ENCODE measurements at regions not wholly inside any gene's neighbourhood (a gene's known extent, or its start where the extent isn't known, plus 50 kb on each side); places are given as distances from the start of the nearest gene placed in this dataset.

DNA sequence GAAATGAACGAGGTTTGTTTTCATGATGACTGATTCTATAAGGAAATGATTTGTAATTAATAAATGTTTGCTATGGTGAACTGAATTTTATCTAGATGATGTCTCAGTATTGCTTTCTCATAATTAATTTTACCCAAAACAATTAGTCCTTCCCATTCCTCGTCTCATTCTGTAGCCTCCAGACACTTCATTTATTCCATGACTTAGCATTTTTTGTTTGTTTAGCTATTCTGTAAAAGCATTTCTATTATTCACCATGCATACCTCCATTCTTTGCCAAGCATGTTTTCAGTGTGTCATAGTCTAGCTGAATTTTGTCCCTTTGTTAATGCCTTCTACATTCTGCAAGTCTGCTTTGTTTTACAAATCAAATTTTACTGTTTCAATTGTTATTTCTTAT lies 137.4 kb upstream of the RPL10L start:
- ChIA-PET CTCF (no interaction called here), POLR2A (no interaction called here)
- H3K36me3 ChIP-seq (ENCODE audit: control insufficient read depth in 2 of 3, insufficient read depth in 3 of 3, low read length in 3 of 3) = no peaks in the 10 kb centered on the region
- Mint-ChIP-seq H3K4me1 (no peaks in the 10 kb centered on the region), H3K27ac (no peak overlapping the region), H3K27me3 (no peaks in the 10 kb centered on the region), H3K36me3 (peaks cover 0 to 3% (median 0%) of the 10 kb centered on the region in 5 donors), H3K4me3 (no peak overlapping the region), H3K9me3 (peaks cover 2 to 16% (median 6%) of the 10 kb centered on the region in 11 donors)
- no peak overlapping the region for H3K27ac ChIP-seq (ENCODE audit: low read depth, low read length)
- H3K27me3 ChIP-seq (ENCODE audit: control insufficient read depth in 2 of 2, insufficient read depth in 2 of 2, low read length in 2 of 2) = no peaks in the 10 kb centered on the region
- ATAC-seq (no peak), DNase-seq (no peak)
- intact Hi-C loops (cut with micrococcal nuclease) = no loop called here
- H3K9me3 ChIP-seq (ENCODE audit: control insufficient read depth in 2 of 3, low read length in 3 of 3) = no peaks in the 10 kb centered on the region
- H3K4me1 ChIP-seq (ENCODE audit: control insufficient read depth in 2 of 2, insufficient read depth in 2 of 2, low read length in 2 of 2) = no peaks in the 10 kb centered on the region
- H3K4me3 ChIP-seq (ENCODE audit: low read length) = no peak overlapping the region

DNA sequence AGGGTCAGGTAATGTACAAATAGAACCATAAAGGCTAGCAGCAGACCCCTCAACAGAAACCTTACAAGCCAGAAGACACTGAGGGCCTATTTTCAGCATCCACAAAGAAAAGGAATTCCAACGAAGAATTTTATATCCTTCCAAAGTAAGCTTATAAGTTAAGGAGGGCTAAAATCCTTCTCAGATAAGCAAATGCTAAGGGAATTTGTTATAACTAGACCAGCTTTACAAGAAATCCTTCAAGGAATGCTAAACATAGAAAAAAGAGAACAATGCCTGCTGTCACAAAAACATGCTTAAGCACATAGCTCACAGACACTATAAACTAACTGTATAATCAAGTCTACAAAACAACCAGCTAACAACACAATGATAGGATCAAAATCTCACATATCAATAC lies 130.7 kb upstream of the RPL10L start:
- Histone ChIP-seq H3K4me3 (ENCODE audit: low read length) (no peak overlapping the region), H3K36me3 (ENCODE audit: control insufficient read depth in 2 of 3, insufficient read depth in 3 of 3, low read length in 3 of 3) (no peaks in the 10 kb centered on the region), H3K27ac (ENCODE audit: low read depth, low read length) (no peak overlapping the region), H3K9me3 (ENCODE audit: control insufficient read depth in 2 of 3, low read length in 3 of 3) (peaks cover 0 to 10% (median 0%) of the 10 kb centered on the region in 3 experiments), H3K27me3 (ENCODE audit: control insufficient read depth in 2 of 2, insufficient read depth in 2 of 2, low read length in 2 of 2) (no peaks in the 10 kb centered on the region), H3K4me1 (ENCODE audit: control insufficient read depth in 2 of 2, insufficient read depth in 2 of 2, low read length in 2 of 2) (no peaks in the 10 kb centered on the region)
- Mint-ChIP-seq H3K27me3 (no peaks in the 10 kb centered on the region), H3K9me3 (peaks cover 3 to 29% (median 11%) of the 10 kb centered on the region in 11 donors), H3K4me1 (no peaks in the 10 kb centered on the region), H3K27ac (no peak overlapping the region), H3K4me3 (no peak overlapping the region), H3K36me3 (no peaks in the 10 kb centered on the region)
- DNase-seq (no peak), ATAC-seq (no peak)
- intact Hi-C loops (cut with micrococcal nuclease) = no loop called here
- CTCF ChIA-PET = no interaction called here
- POLR2A ChIA-PET = no interaction called here

- Histone ChIP-seq H3K9me3 (ENCODE audit: control insufficient read depth in 2 of 3, low read length in 3 of 3) (peaks cover 0 to 4% (median 0%) of the 10 kb centered on the region in 3 experiments), H3K36me3 (ENCODE audit: control insufficient read depth in 2 of 3, insufficient read depth in 3 of 3, low read length in 3 of 3) (no peaks in the 10 kb centered on the region), H3K27ac (ENCODE audit: low read depth, low read length) (no peak overlapping the region), H3K4me3 (ENCODE audit: low read length) (no peak overlapping the region), H3K4me1 (ENCODE audit: control insufficient read depth in 2 of 2, insufficient read depth in 2 of 2, low read length in 2 of 2) (no peaks in the 10 kb centered on the region), H3K27me3 (ENCODE audit: control insufficient read depth in 2 of 2, insufficient read depth in 2 of 2, low read length in 2 of 2) (no peaks in the 10 kb centered on the region)
- H3K4me3 Mint-ChIP-seq = no peak overlapping the region
- intact Hi-C loops (cut with micrococcal nuclease) = no loop called here
- ChIA-PET POLR2A (no interaction called here), CTCF (no interaction called here)
- ATAC-seq = no peak
- H3K27me3 Mint-ChIP-seq = no peaks in the 10 kb centered on the region
- no peaks in the 10 kb centered on the region for H3K36me3 Mint-ChIP-seq
- H3K9me3 Mint-ChIP-seq = peaks cover 0 to 17% (median 5%) of the 10 kb centered on the region in 11 donors
- no peak for DNase-seq
- H3K27ac Mint-ChIP-seq = no peak overlapping the region
- no peaks in the 10 kb centered on the region for H3K4me1 Mint-ChIP-seq
Measured at GRCh38 chr14:46769292-46769691, 117.7 kb upstream of the RPL10L start.

- peaks cover 3 to 56% (median 13%) of the 10 kb centered on the region in 11 donors for H3K9me3 Mint-ChIP-seq
- Histone ChIP-seq H3K4me1 (ENCODE audit: control insufficient read depth in 2 of 2, insufficient read depth in 2 of 2, low read length in 2 of 2) (no peaks in the 10 kb centered on the region), H3K4me3 (ENCODE audit: low read length) (no peak overlapping the region), H3K27ac (ENCODE audit: low read depth, low read length) (no peak overlapping the region), H3K9me3 (ENCODE audit: control insufficient read depth in 2 of 3, low read length in 3 of 3) (no peaks in the 10 kb centered on the region), H3K36me3 (ENCODE audit: control insufficient read depth in 2 of 3, insufficient read depth in 3 of 3, low read length in 3 of 3) (no peaks in the 10 kb centered on the region), H3K27me3 (ENCODE audit: control insufficient read depth in 2 of 2, insufficient read depth in 2 of 2, low read length in 2 of 2) (no peaks in the 10 kb centered on the region)
- H3K4me3 Mint-ChIP-seq = no peak overlapping the region
- no peaks in the 10 kb centered on the region for H3K36me3 Mint-ChIP-seq
- no peaks in the 10 kb centered on the region for H3K27me3 Mint-ChIP-seq
- no peak for DNase-seq
- intact Hi-C loops (cut with micrococcal nuclease) = no loop called here
- ChIA-PET CTCF (no interaction called here), POLR2A (no interaction called here)
- H3K27ac Mint-ChIP-seq = no peak overlapping the region
- no peak for ATAC-seq
- no peaks in the 10 kb centered on the region for H3K4me1 Mint-ChIP-seq
Measured at GRCh38 chr14:46747001-46747652, 95.5 kb upstream of the RPL10L start.

DNA sequence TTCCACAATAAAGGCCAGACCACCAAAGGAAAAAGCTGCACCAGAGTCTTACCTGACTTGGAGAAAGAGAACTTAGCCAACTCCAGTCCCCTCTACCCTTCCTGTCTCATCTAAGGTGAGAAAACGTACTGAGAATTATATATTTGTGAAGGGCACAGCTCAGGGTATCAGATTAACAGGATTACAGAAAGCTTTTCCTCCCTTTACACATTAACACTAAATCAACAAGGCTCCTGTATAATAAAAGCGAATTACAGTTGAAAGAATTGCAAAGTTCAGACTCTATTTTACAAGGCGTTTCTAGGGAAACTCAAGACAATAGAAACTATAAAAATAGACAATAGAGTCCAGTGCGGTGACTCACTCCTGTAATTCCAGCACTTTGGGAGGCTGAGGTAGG lies 82.7 kb upstream of the RPL10L start:
- no peak overlapping the region for H3K4me3 Mint-ChIP-seq
- H3K27ac ChIP-seq (ENCODE audit: low read depth, low read length) = no peak overlapping the region
- intact Hi-C loops (cut with micrococcal nuclease) = no loop called here
- CTCF ChIA-PET = no interaction called here
- H3K27me3 Mint-ChIP-seq = no peaks in the 10 kb centered on the region
- H3K4me1 Mint-ChIP-seq = no peaks in the 10 kb centered on the region
- H3K9me3 ChIP-seq (ENCODE audit: control insufficient read depth in 2 of 3, low read length in 3 of 3) = no peaks in the 10 kb centered on the region
- no peaks in the 10 kb centered on the region for H3K36me3 Mint-ChIP-seq
- no peak overlapping the region for H3K4me3 ChIP-seq (ENCODE audit: low read length)
- H3K27me3 ChIP-seq (ENCODE audit: control insufficient read depth in 2 of 2, insufficient read depth in 2 of 2, low read length in 2 of 2) = no peaks in the 10 kb centered on the region
- no peak for DNase-seq
- no peak for ATAC-seq
- H3K9me3 Mint-ChIP-seq = peaks cover 2 to 36% (median 11%) of the 10 kb centered on the region in 11 donors
- no peak overlapping the region for H3K27ac Mint-ChIP-seq
- H3K4me1 ChIP-seq (ENCODE audit: control insufficient read depth in 2 of 2, insufficient read depth in 2 of 2, low read length in 2 of 2) = no peaks in the 10 kb centered on the region
- no peaks in the 10 kb centered on the region for H3K36me3 ChIP-seq (ENCODE audit: control insufficient read depth in 2 of 3, insufficient read depth in 3 of 3, low read length in 3 of 3)
- POLR2A ChIA-PET = no interaction called here

DNA sequence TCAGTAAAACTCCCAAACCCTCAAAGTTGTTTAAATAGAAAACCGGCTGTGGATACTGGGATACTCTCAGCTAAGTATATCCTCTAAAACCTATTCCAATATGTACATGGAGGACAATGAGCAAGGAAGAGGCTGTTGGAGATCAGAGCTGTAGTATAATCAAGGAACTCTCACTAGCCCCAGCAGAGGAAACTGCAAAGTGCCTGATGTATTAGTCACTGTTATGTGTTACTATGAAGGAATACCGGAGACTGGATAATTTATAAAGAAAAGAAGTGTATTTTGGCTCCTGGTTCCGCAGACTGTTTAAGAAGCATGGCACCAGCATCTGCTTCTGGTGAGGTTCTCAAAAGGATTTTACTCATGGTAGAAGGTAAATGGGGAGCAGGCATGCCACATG lies 65.6 kb upstream of the RPL10L start:
- ChIA-PET POLR2A (no interaction called here), CTCF (no interaction called here)
- no peaks in the 10 kb centered on the region for H3K27me3 ChIP-seq (ENCODE audit: control insufficient read depth in 2 of 2, insufficient read depth in 2 of 2, low read length in 2 of 2)
- Mint-ChIP-seq H3K4me3 (no peak overlapping the region), H3K27me3 (no peaks in the 10 kb centered on the region), H3K27ac (no peak overlapping the region), H3K4me1 (no peaks in the 10 kb centered on the region), H3K9me3 (peaks cover 0 to 37% (median 10%) of the 10 kb centered on the region in 11 donors), H3K36me3 (no peaks in the 10 kb centered on the region)
- no peaks in the 10 kb centered on the region for H3K9me3 ChIP-seq (ENCODE audit: control insufficient read depth in 2 of 3, low read length in 3 of 3)
- no peak overlapping the region for H3K27ac ChIP-seq (ENCODE audit: low read depth, low read length)
- H3K4me3 ChIP-seq (ENCODE audit: low read length) = no peak overlapping the region
- H3K4me1 ChIP-seq (ENCODE audit: control insufficient read depth in 2 of 2, insufficient read depth in 2 of 2, low read length in 2 of 2) = no peaks in the 10 kb centered on the region
- intact Hi-C loops (cut with micrococcal nuclease) = no loop called here
- ATAC-seq = no peak
- no peaks in the 10 kb centered on the region for H3K36me3 ChIP-seq (ENCODE audit: control insufficient read depth in 2 of 3, insufficient read depth in 3 of 3, low read length in 3 of 3)
- DNase-seq = no peak

All from naive thymus-derived CD4-positive, alpha-beta T cell (primary cell).